HG02884 (cell line): ENCODE measurements at regions not wholly inside any gene's neighbourhood (a gene's known extent, or its start where the extent isn't known, plus 50 kb on each side); places are given as distances from the start of the nearest gene placed in this dataset.
"Not testable (repeated sequence)": the region's sequence is repeated elsewhere in the genome, so short reads cannot be mapped to it uniquely, and the experiment has no call there.

ENCODE experiments used
- ATAC-seq: cut with Tn5 transposase; IDR thresholded peaks from one replicate; pipeline ENCODE4 v1.9.1; 2021; ENCODE audit warnings: mild to moderate bottlenecking, moderate library complexity; ENCODE audit not compliant: unreplicated experiment

- ATAC-seq: no peak
Measured at GRCh38 chr10:131822013-131822691, 78.7 kb upstream of the PPP2R2D start.

- no peak for ATAC-seq
Measured at GRCh38 chr10:131822692-131823245, 78.0 kb upstream of the PPP2R2D start.

- ATAC-seq: not testable (repeated sequence)
Measured at GRCh38 chr10:131823601-131824099, 77.2 kb upstream of the PPP2R2D start.

- ATAC-seq: no peak
Measured at GRCh38 chr10:131824371-131825149, 76.2 kb upstream of the PPP2R2D start.

GRCh38 chr10:131825150-131825848 is 75.5 kb upstream of the PPP2R2D start:
- ATAC-seq: no peak

GRCh38 chr10:131825960-131826650 is 74.7 kb upstream of the PPP2R2D start:
- no peak for ATAC-seq

- no peak for ATAC-seq
Measured at GRCh38 chr10:131829156-131829930, 71.5 kb upstream of the PPP2R2D start.

- no peak for ATAC-seq
Measured at GRCh38 chr10:131830446-131831130, 70.2 kb upstream of the PPP2R2D start.

GRCh38 chr10:131831561-131831960 is 69.2 kb upstream of the PPP2R2D start:
- ATAC-seq: no peak

GRCh38 chr10:131832056-131832685 is 68.6 kb upstream of the PPP2R2D start:
- no peak for ATAC-seq

GRCh38 chr10:131833013-131833412 is 67.8 kb upstream of the PPP2R2D start:
- ATAC-seq: no peak

GRCh38 chr10:131833446-131834080 is 67.2 kb upstream of the PPP2R2D start:
- no peak for ATAC-seq

- ATAC-seq: no peak
Measured at GRCh38 chr10:131834152-131834810, 66.5 kb upstream of the PPP2R2D start.

- no peak for ATAC-seq
Measured at GRCh38 chr10:131838966-131839742, 61.7 kb upstream of the PPP2R2D start.

- not testable (repeated sequence) for ATAC-seq
Measured at GRCh38 chr10:131839880-131840787, 60.7 kb upstream of the PPP2R2D start.

GRCh38 chr10:131840788-131841118 is 60.1 kb upstream of the PPP2R2D start:
- no peak for ATAC-seq
